SK-N-SH treated with all-trans-retinoic acid at 6 μM for 48 hours (cell line): ENCODE measurements at regions not wholly inside any gene's neighbourhood (a gene's known extent, or its start where the extent isn't known, plus 50 kb on each side); places are given as distances from the start of the nearest gene placed in this dataset.

Source experiments
- BACH2 ChIP-seq: fragments of 250-450 bp; sonication (Bioruptor Pico); IDR thresholded peaks from 2 replicates; pipeline ENCODE4 v1.9.0; 2021; ENCODE audit warnings: mild to moderate bottlenecking, borderline replicate concordance
- CREB5 ChIP-seq: fragments of 250-450 bp; sonication (Bioruptor Pico); IDR thresholded peaks from 2 replicates; pipeline ENCODE4 v1.5.1; 2020; ENCODE audit warnings: low read depth, mild to moderate bottlenecking, moderate library complexity
- ISL1 ChIP-seq: fragments of 250-450 bp; sonication (Bioruptor Pico); IDR thresholded peaks from 2 replicates; pipeline ENCODE4 v2.1.2; 2022; ENCODE audit warnings: mild to moderate bottlenecking, moderate library complexity
- PATZ1 ChIP-seq: fragments of 250-450 bp; sonication (Bioruptor Pico); IDR thresholded peaks from 2 replicates; pipeline ENCODE4 v1.8.0; 2020; ENCODE audit warnings: mild to moderate bottlenecking, moderate library complexity, borderline replicate concordance
- POU6F1 ChIP-seq: fragments of 250-450 bp; sonication (Bioruptor Pico); IDR thresholded peaks from 2 replicates; pipeline ENCODE4 v1.8.0; 2021; ENCODE audit warnings: low read depth, mild to moderate bottlenecking, moderate library complexity, borderline replicate concordance
- PPARA ChIP-seq: fragments of 250-450 bp; sonication (Bioruptor Pico); IDR thresholded peaks from 2 replicates; pipeline ENCODE4 v1.5.0; 2020; ENCODE audit warnings: mild to moderate bottlenecking, borderline replicate concordance
- RARB ChIP-seq: fragments of 250-450 bp; sonication (Bioruptor Pico); IDR thresholded peaks from 2 replicates; pipeline ENCODE4 v1.8.0; 2021; ENCODE audit warnings: mild to moderate bottlenecking, moderate library complexity
- SNAI2 ChIP-seq: fragments of 250-450 bp; sonication (Bioruptor Pico); IDR thresholded peaks from 2 replicates; pipeline ENCODE4 v1.5.0; 2020; ENCODE audit warnings: mild to moderate bottlenecking, moderate library complexity
- TSHZ2 ChIP-seq: fragments of 250-450 bp; sonication (Bioruptor Pico); IDR thresholded peaks from 2 replicates; pipeline ENCODE4 v1.5.0; 2020; ENCODE audit warnings: mild to moderate bottlenecking, moderate library complexity
- ZC3H10 ChIP-seq: fragments of 250-450 bp; sonication (Bioruptor Pico); IDR thresholded peaks from 2 replicates; pipeline ENCODE4 v1.5.1; 2021; ENCODE audit warnings: mild to moderate bottlenecking, moderate library complexity
- ZFP3 ChIP-seq: fragments of 250-450 bp; sonication (Bioruptor Pico); IDR thresholded peaks from 2 replicates; pipeline ENCODE4 v1.5.0; 2020; ENCODE audit warnings: mild to moderate bottlenecking, moderate library complexity

GRCh38 chr3:56862352-56863062 is 60.8 kb upstream of the ARHGEF3 start:
- TF ChIP-seq RARB (CRISPR knock-in tag) (no peak), BACH2 (CRISPR knock-in tag) (no peak), ZFP3 (CRISPR knock-in tag) (no peak), PATZ1 (CRISPR knock-in tag) (no peak), ISL1 (CRISPR knock-in tag) (peak; percentile 24; the same call in 1 of the 2 replicates), ZC3H10 (CRISPR knock-in tag) (no peak), TSHZ2 (CRISPR knock-in tag) (no peak), SNAI2 (no peak), POU6F1 (CRISPR knock-in tag) (no peak), CREB5 (CRISPR knock-in tag) (no peak), PPARA (CRISPR knock-in tag) (no peak)
